Fibroblast of skin of left biceps (primary cell): ENCODE measurements at regions not wholly inside any gene's neighbourhood (a gene's known extent, or its start where the extent isn't known, plus 50 kb on each side); places are given as distances from the start of the nearest gene placed in this dataset.

Source experiments
- DNase-seq, 2 experiments: peaks; one replicate each; pipeline ENCODE4 v3.0.0-alpha.2; 2013; ENCODE audit warnings: low read depth in 2 of 2

DNA sequence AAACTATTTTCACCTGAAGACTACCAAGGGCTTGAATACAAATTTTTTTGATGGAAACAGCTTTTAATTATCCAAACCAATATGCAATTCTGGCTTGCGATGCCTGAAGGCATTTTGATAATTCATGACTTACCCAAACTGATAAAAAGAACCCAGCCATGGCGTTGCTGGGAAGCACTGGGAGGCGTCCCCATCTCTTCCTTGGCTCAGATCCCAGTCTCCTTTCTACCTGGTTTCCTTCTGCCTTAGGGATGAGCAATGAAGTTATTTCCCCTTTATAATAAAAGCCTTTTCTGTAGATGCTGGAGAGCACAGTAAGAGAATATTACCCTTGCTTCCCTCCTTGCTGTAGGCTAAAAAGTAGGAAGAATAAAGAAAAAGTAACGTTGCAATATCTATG lies 129.1 kb upstream of the ANK3 start:
- no peak for DNase-seq

DNA sequence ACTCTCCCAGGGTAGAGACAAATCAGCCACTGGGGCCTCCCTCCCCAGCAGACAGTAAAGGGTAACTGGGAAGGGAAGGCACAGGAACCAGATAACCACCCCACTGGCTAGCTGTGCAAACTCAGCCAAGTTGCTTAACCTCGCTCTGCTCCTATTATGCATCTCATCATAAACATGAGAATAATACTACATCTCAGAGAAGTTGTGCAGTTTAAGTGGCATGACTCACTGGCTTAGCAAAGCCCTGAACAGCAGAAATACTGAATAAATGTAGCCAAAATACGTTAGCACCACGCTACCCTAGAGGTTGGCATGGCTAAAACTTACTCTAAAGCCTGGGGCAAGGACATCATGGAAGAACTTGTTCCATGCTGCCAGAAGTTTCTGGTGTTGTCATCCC lies 128.1 kb upstream of the ANK3 start:
- no peak for DNase-seq

DNA sequence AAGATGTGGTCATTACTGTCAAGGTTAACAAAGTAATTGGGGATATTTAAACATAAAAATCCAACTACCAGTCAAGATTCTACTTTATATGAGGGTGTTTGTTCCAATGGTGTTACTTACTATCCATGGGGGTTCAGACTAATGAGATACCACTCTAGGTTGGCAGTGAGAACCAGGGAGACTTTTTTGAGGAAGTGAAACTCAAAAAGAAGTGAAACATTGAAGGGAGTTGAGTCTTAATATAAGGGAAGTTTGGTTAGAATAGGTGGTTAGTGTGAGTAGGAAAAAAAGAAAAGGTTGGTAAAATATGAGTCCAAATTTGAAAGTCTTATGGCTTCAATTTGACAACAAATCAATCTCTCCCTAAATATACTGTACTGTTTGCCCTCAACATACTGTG lies 123.6 kb upstream of the ANK3 start:
- DNase-seq: no peak

DNA sequence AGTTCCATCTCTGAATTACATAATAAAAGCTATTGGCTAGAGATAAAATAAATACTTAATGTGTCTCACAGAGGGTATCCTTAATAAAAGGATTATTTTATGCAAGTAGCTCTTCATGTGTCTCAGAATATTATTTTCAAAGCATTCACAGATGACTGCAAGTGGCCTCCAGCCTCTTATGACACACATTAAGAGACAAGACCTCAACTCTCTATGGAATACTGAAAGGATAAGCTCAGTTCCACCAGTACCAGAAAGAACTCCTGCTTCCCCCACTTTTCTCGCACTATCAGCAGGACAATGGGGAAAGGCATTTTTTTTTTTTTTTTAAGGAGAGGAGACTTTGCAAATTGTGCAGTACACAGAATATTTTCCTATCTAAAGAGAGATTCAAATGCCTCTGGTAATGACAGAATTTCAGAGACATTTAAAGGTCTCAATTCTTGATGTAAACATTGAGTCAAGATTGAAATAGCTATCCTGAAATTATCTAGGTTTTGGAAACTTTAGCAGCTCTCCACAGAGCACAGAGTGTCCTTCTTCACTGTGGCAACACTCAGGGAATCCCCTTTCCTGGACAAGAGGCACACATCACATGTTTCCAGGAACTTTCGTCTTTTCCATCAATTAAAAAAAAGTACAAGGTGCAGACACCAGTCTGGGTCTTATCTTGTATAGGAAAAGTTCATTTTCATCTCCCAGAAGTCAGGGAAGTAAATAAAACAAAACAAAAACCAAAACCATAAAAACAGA lies 122.0 kb upstream of the ANK3 start:
- DNase-seq: no peak

DNA sequence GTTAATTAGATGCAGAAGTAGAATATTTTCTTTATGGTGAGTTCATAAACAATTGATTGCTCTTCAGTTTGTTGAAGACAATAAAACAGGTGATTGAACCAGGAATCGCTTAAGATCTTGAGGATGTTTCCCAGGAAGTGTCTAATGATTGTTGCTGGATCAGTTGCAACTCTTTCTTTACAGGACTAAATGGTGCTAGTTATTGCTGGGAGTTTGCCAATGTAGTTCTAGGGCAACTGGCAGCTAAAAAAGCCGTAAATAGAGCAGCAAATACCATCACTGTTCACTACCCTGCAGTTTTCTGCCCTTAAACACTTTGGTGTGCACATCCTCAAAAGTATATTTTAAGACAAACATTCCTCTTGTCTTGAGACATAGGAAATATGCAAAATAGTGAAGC lies 119.2 kb upstream of the ANK3 start:
- no peak for DNase-seq

DNA sequence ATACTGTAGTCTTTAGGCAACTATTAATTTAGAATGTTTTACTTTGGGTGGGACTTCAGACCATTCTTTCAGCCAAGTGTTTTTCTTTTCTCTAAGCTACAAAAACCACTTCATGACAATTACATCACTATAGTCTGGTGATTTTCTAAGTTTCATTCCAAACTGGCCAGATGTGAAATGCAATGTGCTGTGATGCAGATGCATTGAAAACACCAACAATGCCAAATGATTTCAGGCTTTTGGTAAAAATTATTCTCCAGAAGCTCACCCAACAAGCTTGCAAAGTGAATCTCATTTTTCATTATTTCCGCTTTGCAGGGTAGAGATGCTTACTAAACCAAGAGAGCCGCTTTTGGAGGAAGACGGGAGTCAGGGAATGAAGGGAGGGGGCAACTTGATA lies 118.4 kb upstream of the ANK3 start:
- DNase-seq: no peak

DNA sequence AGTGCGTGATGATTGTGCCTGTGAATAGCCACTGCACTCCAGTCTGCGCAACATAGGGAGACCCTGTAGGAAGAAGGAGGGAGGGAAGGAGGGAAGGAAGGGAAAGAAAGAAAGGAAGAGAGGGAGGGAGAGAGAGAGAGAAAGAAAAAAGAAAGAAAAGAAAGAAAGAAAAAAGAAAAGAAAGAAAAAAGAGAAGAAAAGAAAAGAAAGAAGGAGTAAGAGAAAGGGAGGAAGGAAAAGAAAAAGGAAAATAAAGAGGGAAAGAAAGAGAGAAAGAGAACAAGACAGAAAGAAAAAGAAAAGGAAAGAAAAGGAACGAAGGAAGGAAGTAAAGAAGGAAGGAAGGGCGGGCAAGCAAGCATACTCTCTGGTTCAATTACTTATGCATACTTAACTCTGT lies 112.9 kb upstream of the ANK3 start:
- DNase-seq: no peak

DNA sequence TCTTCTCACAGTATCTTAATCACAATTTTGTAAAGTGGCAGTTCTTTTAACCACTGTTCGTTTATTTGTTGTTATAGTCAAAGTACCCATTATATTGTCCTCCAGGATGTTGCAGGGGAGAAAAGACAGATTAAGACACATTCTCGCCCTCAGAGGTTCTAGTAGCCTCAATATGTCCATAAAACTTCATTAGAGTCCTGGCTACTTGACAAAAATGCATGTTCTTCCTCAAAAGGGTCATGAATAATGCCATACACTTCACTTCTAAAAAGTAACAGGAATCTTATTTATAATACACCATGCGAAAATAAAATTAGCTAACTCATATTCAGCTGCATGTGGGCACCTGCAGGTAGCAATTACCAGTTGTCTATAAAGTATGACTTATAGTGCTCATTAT lies 109.3 kb upstream of the ANK3 start:
- no peak for DNase-seq

DNA sequence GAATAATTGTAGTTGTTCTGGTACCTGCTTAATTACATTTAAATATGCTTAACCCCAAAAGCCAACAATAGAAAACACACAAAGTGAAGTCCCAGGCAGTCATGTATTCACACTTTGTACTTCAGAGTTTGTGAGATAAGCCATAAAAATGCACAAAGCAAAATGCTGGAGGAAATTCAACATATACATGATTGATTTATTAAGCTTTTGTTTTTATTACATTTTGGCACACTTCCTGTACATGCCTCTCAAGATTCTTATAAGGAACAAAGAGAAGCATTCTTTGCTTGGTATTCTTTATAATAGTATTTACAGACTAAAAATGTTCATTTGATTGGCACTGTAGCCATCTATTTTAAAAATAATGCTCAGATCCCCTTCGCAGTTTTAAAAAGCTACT lies 107.7 kb upstream of the ANK3 start:
- DNase-seq: no peak

DNA sequence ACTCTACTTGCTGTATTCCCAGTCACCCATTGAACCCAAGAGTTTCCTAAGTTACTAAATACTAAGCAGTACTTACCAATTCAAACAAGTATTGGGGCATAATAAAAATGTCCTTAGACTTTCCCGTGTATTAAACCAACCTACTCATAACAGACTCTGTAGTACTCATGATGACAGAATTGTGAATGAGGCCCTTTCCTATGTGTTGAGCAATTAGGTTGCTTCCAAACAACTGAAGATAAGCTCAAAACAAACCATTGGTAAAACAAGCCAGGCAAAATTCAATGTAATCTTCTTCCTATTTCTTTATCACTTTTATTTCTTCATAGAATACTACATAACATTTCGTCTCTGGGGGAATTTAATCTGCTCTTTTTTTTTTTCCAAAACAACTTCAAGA lies 106.5 kb upstream of the ANK3 start:
- no peak for DNase-seq

DNA sequence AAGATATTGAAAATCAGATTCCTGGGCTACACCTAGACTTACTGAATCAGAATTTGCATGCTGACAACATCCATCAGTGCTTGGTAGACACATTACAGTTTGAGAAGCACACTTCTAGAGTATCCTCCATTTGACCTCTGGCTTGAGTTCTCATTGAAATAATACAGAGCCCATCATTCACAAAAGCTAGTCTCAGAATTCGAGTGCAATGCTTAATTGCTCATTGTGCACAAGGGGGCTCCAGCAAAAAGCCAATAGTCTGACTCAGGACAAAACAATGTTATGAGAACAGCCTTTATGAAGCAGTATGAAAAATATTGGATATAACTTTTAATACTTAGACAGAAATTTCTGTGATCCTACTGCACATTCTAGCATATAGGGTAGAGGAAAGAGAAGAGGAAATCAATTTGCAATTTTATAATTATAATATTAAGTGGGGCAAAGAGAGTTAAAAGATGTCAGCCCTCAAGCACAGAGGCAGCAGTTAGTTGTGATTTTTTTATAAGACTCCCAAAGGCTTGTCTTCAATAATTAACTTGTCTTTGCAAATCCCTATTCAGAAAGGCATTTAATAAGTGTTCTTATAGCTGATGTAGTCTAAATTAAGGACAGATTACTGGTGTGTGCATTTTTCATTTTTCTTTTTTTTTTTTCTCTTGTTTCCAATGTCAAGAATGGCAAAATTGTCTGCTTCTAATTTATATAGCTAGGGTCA lies 105.8 kb upstream of the ANK3 start:
- DNase-seq: peak; percentile 13 to 29

DNA sequence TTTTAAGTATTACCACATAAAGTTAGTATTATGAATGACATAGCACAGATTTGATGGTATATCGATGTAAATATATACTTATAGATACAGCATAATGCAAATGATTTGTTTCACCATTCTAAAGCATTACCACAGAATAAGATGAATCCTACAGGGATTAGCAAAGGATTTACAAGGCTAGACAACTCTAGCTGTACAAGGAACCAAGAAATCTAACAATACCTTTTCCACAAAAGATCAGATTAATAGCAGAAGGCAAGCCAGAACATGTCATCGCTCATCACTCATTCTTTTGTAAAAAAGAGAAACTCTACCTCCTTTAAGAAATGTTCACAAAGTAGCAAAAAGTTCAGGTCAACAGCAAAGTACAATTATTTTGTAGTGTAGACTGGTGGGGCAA lies 105.1 kb upstream of the ANK3 start:
- DNase-seq: no peak

DNA sequence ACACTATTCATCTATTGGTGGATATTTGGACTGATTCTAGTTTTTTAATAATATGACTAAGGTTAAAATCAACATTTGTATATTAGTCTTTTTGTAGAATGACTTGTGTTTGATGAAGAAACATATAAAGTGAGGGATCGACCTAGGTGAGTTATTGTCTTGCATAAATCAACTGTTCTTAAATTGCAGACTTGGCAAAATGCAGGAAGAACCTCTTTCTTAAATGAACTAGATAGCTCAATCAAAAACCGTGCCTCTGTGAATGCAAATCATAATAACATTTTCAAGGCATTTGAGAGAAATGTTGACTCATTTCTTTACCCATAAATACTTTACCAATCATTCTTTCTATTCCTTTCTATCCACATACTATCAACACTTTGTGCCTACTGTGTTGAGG lies 101.5 kb upstream of the ANK3 start:
- no peak for DNase-seq

DNA sequence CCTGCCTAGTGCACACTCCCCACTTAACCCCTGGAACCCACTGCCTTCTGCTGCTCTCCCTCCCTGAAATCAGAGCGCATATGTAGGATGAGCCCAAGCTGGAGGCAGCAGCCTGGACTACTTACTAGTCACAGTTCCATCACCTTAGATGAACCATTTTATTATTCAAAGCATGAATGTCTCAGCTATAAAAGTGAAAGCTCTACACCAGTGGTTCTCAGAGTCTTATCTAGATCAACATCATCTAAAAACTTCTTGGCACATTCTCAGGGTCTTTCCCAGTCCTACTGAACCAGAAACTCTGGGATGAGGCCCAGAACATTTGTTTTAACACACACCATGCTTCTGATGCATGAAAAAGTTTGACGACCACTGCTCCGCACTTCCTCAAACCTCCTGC lies 100.3 kb upstream of the ANK3 start:
- no peak for DNase-seq

DNA sequence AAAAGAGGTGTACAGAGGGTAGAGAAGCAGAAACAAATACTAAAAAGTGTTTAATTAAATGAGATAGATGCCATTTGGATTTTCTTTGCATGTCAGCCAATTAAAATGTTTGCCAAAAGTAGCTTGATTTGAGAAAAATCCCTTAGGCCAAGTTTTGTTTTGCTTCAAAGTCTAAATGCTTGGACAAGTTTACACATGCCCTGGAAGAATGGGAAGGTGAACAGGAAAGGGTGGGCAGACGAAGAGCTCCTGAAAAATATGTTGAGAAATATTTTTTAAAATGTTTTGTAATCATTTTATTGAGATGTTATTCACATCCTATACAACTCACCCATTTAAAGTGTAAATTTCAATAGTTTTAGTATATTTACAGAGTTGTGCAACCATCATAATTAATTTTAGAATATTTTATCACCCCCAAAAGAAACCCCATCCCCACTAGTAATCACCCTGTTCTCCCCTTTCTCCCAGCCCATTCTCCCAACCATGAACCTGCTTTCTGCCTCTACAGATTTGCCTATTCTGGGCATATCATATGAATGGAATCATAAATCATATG lies 98.5 kb upstream of the ANK3 start:
- DNase-seq: no peak

DNA sequence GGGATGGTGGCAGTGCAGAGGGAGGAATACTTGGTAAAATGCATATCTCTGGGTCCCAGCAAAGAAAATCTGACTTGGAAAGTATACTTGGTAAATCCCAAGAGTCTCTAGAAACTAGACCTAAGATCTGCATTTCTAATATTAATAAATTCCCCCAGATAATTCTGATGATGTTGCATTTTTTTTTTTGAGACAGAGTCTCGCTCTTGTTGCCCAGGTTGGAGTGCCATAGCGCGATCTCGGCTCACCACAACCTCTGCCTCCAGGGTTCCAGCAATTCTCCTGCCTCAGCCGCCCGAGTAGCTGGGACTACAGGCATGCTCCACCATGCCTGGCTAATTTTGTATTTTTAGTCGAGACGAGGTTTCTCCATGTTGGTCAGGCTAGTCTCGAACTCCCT lies 97.9 kb upstream of the ANK3 start:
- no peak for DNase-seq

DNA sequence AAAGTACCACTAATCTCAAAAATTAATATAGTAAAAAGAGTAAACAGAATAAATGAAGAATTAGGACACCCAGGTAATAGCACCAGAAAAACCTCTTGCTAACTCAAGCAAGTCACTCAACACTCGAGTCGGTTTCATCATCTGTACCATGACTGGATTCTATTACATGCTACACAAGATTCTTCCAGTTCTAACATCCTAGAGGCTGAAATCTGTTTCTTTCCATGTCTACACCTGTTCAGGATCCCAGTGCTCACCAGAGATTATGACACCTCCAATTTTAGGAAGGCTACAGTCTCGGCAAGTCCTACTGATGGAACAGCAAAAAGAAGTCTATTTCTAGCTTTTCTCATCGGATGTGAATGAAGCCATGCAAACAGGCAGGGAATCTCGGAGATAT lies 95.3 kb upstream of the ANK3 start:
- DNase-seq: no peak

DNA sequence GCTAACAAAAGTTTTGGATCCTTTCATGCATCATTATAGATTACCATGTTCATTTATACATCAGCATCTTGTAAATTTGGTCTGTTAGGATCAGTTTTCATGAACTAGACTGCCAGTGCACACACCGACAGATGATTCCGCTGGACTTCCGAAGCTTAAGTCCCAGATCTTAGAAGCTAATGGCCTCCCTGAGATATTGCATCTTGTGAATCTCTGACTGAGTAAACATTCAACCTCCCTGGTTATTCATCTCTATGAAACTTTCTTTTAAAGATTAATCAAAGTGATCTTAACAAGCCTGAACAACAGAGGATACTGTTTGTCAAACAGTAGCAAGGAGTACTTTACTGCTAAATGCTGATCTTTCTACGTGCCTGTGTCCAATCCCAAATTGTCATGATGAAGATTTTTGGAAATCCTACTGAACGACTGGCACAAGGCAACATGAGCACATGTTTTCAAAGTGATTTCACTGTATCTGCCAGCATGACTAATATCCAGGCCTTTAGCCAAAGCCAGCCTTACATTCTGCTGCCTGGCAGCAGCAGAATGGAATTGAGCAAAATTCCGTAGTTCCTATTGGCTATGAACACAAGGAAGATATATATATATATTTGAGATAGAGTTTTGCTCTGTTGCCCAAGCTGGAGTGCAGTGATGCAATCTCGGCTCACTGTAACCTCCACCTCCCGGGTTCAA lies 91.3 kb upstream of the ANK3 start:
- peak; percentile 41 to 49 for DNase-seq

DNA sequence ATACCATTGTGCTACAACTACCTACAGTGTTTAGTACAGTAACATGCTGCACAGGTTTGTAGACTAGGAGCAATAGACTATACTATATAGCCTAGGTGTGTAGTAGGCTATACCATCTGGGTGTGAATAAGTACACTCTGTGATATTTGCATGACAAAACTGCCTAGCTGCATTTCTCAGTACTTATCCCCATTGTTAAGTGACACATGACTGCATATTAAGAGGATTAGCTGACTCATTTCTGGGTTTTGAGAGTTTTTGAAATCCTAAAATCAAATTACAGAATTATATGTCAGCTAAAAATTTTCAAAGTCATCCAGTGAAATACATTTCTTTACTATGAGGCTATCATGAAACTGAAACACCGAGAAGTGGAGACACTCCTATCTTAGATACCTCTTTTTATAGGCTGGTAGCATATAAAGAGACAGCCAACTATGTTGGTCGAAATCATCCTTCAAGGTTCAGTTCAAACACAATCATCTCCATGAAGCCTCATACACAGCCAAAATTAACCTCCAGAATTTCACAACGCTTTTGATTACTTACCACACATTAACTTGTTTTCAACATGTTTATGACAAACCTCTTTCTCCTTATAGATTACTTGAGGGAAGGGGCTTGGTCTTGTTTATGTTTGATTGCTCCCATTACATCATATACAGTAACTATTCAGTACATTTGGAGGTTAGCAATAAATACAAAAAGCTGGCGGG lies 89.8 kb upstream of the ANK3 start:
- no peak for DNase-seq

DNA sequence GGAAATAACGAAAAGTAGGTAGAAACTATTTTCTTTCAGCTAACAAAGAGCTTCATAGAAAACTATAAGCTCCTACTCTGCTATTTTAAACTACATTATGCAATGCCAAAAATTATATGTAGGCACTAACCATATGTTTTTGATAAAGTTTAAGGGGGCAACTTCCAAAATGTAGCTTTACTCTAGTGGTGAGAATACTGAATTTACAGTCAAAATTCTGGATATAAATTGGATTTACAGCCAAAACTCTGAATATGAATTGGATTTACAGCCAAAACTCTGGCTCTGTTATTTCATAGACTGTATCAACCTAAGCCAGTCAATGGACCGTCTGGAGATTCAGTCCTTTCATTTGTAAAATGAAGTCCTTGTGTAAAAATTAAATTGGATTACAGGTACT lies 86.8 kb upstream of the ANK3 start:
- DNase-seq: no peak

DNA sequence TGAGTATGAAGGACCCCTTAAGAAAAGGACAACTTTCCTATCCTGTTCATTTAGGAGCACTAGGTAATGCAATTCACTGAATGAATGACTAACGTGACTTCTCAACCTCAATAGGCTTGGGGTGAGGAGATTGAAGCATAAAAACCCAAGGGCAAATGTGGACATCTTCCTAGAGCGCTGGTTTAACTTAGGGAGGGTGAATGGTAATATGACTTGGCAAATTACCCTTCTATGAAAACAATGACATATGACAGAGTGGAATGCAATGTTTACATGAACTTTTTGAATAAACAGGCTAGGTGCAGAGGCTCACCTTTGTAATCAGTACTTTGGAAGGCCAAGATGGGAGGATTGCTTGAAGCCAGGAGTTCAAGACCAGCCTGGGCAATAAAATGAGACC lies 83.9 kb upstream of the ANK3 start:
- DNase-seq: no peak

DNA sequence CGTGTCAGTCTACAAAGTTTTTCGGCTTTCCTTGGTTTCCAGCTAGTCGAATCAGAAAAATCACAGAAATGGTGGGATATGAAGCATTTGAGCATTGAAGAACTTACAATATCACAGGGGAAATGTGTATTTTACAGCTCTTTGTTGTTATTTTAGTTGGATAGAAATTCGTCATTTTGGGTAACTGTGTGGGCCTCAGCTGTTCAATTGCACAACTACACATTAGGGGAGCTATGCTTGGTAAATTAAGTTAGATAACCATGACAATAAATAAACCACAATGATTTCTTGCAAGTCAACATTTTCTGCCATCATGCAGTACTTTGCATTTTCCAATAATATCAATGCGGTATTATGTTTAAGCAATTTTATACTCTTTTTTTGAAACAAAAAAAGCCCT lies 80.4 kb upstream of the ANK3 start:
- no peak for DNase-seq
